ENCODE measurements at regions not wholly inside any gene's neighbourhood (a gene's known extent, or its start where the extent isn't known, plus 50 kb on each side); places are given as distances from the start of the nearest gene placed in this dataset.

DNA sequence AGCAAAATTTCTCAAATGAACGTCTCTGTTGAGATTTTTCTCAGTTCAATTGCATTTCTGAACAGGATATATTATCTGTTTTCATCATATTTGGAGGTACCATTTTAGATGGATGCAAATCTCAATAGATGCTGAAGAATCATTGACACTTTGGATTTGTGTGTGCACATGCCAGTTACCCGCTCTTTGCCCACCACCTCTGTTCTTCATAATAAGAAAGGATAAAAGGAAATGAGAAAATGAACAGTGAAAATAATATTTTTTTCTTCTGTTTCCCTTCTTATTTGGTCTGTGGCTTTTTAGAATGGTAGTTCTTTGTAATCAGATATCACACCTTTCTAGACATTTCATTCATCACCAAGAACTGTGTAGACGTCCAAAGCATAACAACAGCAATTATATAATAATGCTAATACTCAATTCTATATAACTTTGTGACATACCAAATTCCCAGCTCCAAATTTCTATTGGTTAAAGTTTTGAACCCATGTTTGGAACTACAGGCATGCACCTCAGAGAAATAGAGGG lies 256.7 kb upstream of the SATB1 start:
- DNase-seq, result no peak

DNA sequence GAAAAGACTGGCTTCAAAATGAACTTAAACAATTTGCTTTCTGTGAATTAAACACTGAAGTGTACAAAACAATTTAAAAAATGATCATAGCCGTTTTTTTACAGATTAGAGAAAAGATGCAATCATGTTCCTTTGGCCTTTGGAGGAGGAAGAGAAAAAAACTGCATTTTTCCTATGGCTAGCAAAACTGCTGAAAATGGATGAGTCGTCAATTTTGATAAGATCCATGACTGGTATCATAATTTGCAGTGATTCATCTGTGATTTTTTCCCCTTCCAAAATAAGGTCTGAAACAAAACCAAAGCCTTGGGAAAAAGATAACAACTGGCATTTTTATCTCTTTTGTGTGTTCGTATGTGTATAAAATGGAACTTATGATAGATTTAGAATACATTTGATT lies 255.6 kb upstream of the SATB1 start:
- DNase-seq, result no peak

DNA sequence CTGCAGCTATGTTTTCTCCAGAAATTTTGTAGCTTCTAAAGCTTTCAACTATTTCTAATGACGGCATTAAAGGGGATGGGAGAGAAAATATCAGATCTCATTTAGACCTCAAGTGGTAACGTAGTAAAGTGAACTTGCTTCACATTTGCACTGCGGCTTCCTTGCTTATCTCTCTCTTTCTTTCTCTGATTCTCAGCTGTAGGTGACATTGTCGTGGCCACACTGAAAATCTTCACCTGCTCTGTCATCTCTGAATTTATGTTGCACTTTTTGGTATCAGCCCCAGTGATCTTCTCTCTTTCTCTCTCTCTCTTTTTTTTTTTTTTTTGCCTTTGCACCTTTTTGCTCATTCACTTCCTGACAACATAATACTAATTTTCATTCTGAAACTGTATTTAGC lies 254.1 kb upstream of the SATB1 start:
- no peak for DNase-seq

DNA sequence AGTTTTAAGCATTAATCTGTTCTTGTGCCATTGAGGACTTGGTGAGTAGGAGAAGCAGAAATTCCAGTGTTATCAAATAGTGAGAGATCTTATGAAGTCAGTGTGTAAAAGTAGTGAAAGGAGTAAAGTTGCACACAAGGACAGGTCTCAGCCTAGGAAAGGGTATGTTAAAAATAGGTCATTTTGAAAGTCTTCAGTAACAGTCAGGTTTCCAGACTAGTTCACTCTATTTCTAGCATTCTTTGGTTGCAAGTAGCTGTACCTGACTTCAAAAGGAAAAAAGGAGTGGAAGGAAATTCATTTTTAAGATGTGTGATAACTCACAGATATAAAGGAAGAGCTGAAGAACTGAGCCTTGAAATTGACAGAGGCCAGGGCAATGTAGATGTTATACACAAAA lies 250.1 kb upstream of the SATB1 start:
- DNase-seq, result no peak

- no peak for DNase-seq
Measured at GRCh38 chr3:18672561-18672960, 247.4 kb upstream of the SATB1 start.

GRCh38 chr3:18670759-18671158 lies 245.6 kb upstream of the SATB1 start:
- DNase-seq, result no peak

GRCh38 chr3:18669374-18669773 lies 244.2 kb upstream of the SATB1 start:
- DNase-seq, result no peak

GRCh38 chr3:18667552-18667951 lies 242.4 kb upstream of the SATB1 start:
- DNase-seq, result no peak

- DNase-seq, result no peak
Measured at GRCh38 chr3:18666655-18667054, 241.5 kb upstream of the SATB1 start.

DNA sequence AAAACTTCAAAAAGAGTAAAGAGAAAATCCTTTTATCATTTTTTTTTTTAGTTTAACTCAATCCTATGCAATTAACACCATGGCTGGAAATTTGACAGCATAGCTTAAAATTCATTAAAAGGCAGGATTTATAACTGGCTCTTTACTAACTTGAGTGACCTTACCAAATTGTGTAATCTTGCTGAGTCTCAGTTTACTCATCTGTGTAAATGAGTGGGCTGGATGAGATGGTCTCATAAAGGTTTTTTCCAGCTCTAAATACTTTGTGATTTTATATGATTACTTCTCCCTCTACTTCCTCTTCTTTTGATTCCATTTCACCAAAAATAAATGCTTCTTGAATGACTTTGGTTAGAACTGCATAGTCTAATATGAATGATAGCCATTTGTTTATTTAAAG lies 234.9 kb upstream of the SATB1 start:
- no peak for DNase-seq

DNA sequence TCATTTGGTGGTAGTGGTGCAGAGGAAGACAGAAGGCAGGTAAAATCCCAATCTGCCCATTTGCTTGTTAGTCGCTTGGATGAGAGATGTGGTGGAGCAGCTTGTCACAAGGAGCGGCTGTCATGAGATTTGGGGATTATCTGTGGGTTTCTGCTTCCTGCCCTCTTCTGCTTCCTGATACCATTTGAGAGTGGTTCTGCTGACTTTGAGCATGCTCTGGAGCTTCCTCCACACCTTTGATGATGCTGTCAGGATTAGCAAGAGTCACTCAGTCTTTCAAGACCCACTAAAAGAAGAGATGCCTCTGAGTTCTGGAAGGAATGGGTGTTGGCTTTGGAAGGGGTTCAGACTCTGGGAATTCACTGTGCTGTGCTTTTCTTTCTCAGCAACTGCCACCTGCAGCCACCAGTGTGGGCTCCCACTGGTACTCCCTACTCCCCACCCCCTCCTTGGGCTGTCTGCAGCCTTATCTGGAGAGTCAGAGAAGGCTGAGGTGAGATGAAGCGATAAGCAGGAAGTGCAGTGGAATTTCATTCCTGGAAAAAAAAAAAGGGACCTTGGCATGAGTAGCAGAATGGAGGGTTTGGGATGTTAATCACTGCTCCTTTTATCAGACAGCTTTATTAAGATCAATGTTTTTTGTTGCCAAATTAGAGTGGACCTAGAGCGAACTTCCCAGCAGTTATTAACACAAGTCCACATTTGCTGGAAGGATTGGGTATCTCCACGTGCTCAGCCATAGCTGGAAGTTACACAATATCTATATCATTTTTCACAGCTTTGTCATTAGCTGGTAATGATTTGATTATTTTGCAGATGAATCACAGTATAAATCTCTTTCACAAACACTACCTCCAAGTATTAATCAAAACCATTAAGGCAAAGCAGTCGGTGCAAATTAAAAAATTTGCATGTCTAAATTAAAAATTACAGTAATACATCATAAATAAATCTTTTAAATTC lies 233.0 kb upstream of the SATB1 start:
- DNase-seq, result no peak

DNA sequence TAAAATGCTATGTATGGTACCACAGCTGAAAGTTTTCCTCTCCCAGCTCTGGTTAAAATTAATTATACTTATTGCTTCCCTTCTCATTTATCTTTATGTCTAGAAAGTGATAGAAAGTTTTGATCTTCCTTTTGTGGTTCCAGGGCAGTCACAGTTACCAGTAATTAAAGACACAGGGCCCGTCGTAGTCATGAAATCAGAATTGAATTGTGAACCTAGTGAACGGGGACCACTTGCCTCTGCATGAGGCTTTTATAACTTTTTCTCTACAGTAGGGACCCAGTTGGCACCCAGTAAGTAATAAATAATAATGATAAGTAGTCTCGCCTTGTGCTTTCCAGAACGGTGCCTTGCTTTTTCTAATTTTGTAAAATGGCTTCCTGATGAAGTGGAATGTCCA lies 231.7 kb upstream of the SATB1 start:
- DNase-seq, result no peak

- no peak for DNase-seq
Measured at GRCh38 chr3:18656410-18656809, 231.3 kb upstream of the SATB1 start.

DNA sequence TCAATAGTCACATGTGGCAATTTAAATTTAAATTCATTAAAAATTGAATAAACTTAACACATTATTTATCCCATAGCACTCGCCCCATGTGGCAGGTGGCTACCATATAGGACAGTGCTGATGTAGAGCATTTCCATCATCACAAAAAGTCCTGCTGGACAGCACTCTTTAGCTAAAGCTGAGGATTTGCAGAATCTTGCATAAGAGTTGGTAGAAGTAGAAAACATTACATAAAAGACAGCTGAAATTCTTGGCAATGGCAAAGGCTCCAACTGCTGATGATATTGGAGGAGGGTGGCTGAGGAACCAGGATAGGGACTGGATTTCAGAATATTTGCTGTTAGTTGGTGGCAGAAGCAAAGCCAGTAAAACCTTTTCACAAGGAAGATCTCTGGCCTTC lies 230.7 kb upstream of the SATB1 start:
- no peak for DNase-seq

- DNase-seq, result no peak
Measured at GRCh38 chr3:18652781-18653180, 227.6 kb upstream of the SATB1 start.

GRCh38 chr3:18650731-18651130 lies 225.6 kb upstream of the SATB1 start:
- DNase-seq, result no peak

DNA sequence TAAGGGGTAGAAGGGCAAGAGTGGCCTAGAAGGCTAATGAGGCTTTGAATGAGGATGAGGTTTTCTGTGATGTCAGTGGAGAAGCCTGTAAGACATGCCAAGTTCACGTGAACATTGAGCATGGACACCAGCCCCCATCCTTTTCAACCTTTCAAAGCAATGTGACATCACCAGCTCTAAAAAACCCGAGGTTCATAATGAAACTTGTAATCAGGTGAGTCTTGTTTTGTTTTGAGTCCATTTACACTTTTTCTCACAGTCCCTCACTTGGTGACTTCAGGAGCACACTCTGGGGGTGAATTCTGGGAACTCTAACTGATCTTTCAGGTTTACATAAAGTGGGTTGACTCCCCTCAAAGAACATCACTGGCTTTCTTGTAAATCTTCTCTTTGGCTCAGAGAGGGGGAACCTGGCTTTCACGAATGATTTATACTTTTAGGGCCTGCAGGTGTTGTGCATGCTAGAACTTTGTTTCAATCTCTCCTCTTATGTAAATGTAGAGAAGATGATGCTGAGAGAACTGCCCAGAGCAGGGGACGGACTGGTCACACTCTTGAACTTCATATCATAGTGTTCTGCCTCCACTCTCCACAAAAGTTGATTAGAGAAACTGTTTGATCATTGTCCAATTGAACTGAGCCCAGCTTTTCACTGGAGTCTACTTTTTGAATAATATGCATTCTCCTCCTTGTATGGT lies 224.7 kb upstream of the SATB1 start:
- DNase-seq, result no peak

DNA sequence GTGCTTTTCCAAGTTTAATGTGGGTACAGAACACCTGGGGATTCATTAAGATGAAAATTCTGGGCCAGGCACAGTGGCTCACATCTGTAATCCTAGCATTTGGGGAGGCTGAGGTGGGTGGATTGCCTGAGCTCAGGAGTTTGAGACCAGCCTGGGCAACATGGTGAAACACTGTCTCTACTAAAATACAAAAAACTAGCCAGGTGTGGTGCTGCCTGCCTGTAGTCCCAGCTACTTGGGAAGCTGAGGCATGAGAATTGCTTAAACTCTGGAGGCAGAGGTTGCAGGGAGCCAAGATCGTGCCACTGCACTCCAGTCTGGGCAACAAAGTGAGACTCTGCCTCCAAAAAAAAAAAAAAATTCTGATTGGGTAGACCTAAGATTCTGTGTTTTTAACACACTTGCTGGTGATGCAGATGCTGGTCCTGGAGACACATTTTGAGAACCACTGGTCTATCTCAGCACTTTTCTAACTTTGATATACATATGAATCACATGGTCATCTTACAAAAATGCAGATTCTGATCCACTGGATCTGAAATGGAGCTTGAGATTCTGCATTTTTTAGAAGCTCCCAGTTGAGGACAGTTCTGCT lies 223.8 kb upstream of the SATB1 start:
- DNase-seq, result no peak

DNA sequence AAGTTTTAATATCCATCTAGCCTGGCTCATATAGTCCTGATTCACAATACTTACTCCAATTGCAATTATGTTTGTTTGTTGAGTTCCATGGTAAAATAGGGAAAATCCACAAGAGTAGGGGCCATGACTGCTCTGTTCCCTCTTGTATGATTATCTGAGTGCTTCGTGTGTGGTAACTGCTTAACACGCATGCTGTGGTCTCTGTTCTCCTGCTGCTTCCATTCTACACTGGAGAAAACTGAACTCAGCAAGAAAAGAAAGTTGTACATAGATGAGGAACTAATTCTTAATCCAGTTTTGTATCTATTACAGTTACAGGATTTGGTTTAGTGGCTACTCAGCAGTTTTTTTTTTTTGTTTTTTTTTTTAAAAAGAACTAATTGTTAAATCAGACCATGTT lies 223.0 kb upstream of the SATB1 start:
- no peak for DNase-seq

GRCh38 chr3:18645619-18646018 lies 220.5 kb upstream of the SATB1 start:
- no peak for DNase-seq

GRCh38 chr3:18643281-18643680 lies 218.1 kb upstream of the SATB1 start:
- no peak for DNase-seq

GRCh38 chr3:18641916-18642315 lies 216.8 kb upstream of the SATB1 start:
- DNase-seq, result no peak
